ENCODE measurements at regions not wholly inside any gene's neighbourhood (a gene's known extent, or its start where the extent isn't known, plus 50 kb on each side); places are given as distances from the start of the nearest gene placed in this dataset.

DNA sequence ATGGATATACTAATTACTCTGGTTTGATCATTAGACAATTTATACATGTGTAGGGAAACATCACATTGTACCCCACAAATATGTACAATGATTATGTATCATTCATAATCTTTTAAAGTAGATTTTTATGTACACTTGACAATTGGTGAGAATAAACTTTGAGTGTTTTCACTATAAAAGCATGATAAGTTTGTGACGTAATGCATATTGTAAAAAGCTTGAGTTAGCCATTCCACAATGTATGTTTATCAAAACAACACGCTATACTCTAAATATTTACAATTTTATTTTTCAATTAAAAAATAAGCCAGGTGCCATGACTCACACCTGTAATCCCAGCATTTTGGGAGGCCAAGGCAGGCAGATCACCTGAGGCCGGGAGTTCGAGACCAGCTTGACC is 360.1 kb upstream of the ITGA1 start:
- Histone ChIP-seq H3K9me3 (ENCODE audit: control insufficient read depth, insufficient read depth, low read length) (no peaks in the 10 kb centered on the region), H3K4me2 (ENCODE audit: low read length) (no peak overlapping the region), H3K4me1 (ENCODE audit: control insufficient read depth, low read length) (no peaks in the 10 kb centered on the region), H3F3A (ENCODE audit: control insufficient read depth, insufficient read depth) (no peaks in the 10 kb centered on the region), H3K27ac (ENCODE audit: low read depth, low read length) (no peak overlapping the region), H3K9me2 (replicated peaks; ENCODE audit: control insufficient read depth, low read length) (no peaks in the 10 kb centered on the region), H3K36me3 (ENCODE audit: control insufficient read depth, low read length) (no peaks in the 10 kb centered on the region), H4K20me1 (ENCODE audit: control insufficient read depth, insufficient read depth, low read depth, low read length) (no peaks in the 10 kb centered on the region), H3K79me2 (ENCODE audit: control insufficient read depth, low read length) (no peaks in the 10 kb centered on the region), H3K27me3 (ENCODE audit: control insufficient read depth, low read length) (no peaks in the 10 kb centered on the region), H3K4me3 (ENCODE audit: low read length) (no peak overlapping the region)
- TF ChIP-seq, protein P1, sequence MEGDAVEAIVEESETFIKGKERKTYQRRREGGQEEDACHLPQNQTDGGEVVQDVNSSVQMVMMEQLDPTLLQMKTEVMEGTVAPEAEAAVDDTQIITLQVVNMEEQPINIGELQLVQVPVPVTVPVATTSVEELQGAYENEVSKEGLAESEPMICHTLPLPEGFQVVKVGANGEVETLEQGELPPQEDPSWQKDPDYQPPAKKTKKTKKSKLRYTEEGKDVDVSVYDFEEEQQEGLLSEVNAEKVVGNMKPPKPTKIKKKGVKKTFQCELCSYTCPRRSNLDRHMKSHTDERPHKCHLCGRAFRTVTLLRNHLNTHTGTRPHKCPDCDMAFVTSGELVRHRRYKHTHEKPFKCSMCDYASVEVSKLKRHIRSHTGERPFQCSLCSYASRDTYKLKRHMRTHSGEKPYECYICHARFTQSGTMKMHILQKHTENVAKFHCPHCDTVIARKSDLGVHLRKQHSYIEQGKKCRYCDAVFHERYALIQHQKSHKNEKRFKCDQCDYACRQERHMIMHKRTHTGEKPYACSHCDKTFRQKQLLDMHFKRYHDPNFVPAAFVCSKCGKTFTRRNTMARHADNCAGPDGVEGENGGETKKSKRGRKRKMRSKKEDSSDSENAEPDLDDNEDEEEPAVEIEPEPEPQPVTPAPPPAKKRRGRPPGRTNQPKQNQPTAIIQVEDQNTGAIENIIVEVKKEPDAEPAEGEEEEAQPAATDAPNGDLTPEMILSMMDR (IDR thresholded peaks at IDR 0.05; ENCODE audit: low read depth, low read length, poor library complexity, severe bottlenecking), result no peak
- no peak for TF ChIP-seq EZH2phosphoT487 (IDR thresholded peaks at IDR 0.05; ENCODE audit: borderline replicate concordance, low read length)

GRCh38 chr5:52428977-52429489 is 358.7 kb upstream of the ITGA1 start:
- Histone ChIP-seq H3K27me3 (ENCODE audit: control insufficient read depth, low read length) (no peaks in the 10 kb centered on the region), H3K79me2 (ENCODE audit: control insufficient read depth, low read length) (no peaks in the 10 kb centered on the region), H3K9me2 (replicated peaks; ENCODE audit: control insufficient read depth, low read length) (no peaks in the 10 kb centered on the region), H3K4me1 (ENCODE audit: control insufficient read depth, low read length) (no peaks in the 10 kb centered on the region), H4K20me1 (ENCODE audit: control insufficient read depth, insufficient read depth, low read depth, low read length) (no peaks in the 10 kb centered on the region), H3K27ac (ENCODE audit: low read depth, low read length) (no peak overlapping the region), H3K36me3 (ENCODE audit: control insufficient read depth, low read length) (no peaks in the 10 kb centered on the region), H3K4me2 (ENCODE audit: low read length) (no peak overlapping the region), H3K4me3 (ENCODE audit: low read length) (no peak overlapping the region), H3F3A (ENCODE audit: control insufficient read depth, insufficient read depth) (no peaks in the 10 kb centered on the region), H3K9me3 (ENCODE audit: control insufficient read depth, insufficient read depth, low read length) (no peaks in the 10 kb centered on the region)
- TF ChIP-seq EZH2phosphoT487 (IDR thresholded peaks at IDR 0.05; ENCODE audit: borderline replicate concordance, low read length), result no peak
- TF ChIP-seq, protein P1 (IDR thresholded peaks at IDR 0.05; ENCODE audit: low read depth, low read length, poor library complexity, severe bottlenecking), result no peak

DNA sequence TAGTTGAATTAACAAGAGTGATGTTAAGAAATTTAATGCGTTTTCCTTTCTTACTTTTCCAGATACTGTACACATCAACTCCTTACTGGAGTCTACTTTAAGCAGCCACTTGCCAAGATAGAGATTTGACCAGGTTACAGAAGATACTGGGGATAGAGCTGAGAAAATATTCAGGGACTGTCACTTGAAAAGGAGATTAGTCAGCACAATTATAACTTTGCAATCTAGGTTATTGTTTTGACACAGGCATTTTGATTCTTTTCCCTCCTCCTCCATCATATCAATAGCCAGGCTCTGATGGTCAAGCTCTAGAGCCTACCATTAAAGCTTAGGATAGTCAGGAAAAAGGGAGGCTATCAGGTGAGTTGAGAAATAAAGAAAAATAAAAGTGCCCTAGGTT is 345.9 kb upstream of the ITGA1 start:
- no peaks in the 10 kb centered on the region for H3F3A ChIP-seq (ENCODE audit: control insufficient read depth, insufficient read depth)
- no peaks in the 10 kb centered on the region for H3K36me3 ChIP-seq (ENCODE audit: control insufficient read depth, low read length)
- H3K27me3 ChIP-seq (ENCODE audit: control insufficient read depth, low read length), result no peaks in the 10 kb centered on the region
- no peak overlapping the region for H3K4me2 ChIP-seq (ENCODE audit: low read length)
- no peaks in the 10 kb centered on the region for H3K9me2 ChIP-seq (replicated peaks; ENCODE audit: control insufficient read depth, low read length)
- H3K4me3 ChIP-seq (ENCODE audit: low read length), result no peak overlapping the region
- no peaks in the 10 kb centered on the region for H3K9me3 ChIP-seq (ENCODE audit: control insufficient read depth, insufficient read depth, low read length)
- H3K4me1 ChIP-seq (ENCODE audit: control insufficient read depth, low read length), result no peaks in the 10 kb centered on the region
- H4K20me1 ChIP-seq (ENCODE audit: control insufficient read depth, insufficient read depth, low read depth, low read length), result no peaks in the 10 kb centered on the region
- TF ChIP-seq, protein P1 (IDR thresholded peaks at IDR 0.05; ENCODE audit: low read depth, low read length, poor library complexity, severe bottlenecking), result no peak
- TF ChIP-seq EZH2phosphoT487 (IDR thresholded peaks at IDR 0.05; ENCODE audit: borderline replicate concordance, low read length), result no peak
- no peak overlapping the region for H3K27ac ChIP-seq (ENCODE audit: low read depth, low read length)
- no peaks in the 10 kb centered on the region for H3K79me2 ChIP-seq (ENCODE audit: control insufficient read depth, low read length)

All from DOHH2 (cell line).